HepG2 (cell line): ENCODE measurements at regions not wholly inside any gene's neighbourhood (a gene's known extent, or its start where the extent isn't known, plus 50 kb on each side); places are given as distances from the start of the nearest gene placed in this dataset.

Source experiments
- ATAC-seq: fragments of 200-7000 bp; cut with Tn5 transposase; 3 replicates; pipeline ENCODE4 v1.9.1; 2020; ENCODE audit warnings: mild to moderate bottlenecking, moderate library complexity
- BruUV-seq: library from RNA; stranded (reverse); fragments of 400-500 nt; replicated peaks from 2 replicates; lab custom pipeline; 2021; lab: Mats Ljungman, UMichigan
- CTCF ChIA-PET: fragments of 300-600 bp; formaldehyde crosslinking; extraction: SDS; loops from one replicate; lab custom pipeline; 2021; ENCODE audit warnings: low total read pairs, inconsistent platforms, low intra/inter-chr PET ratio; lab: Yijun Ruan, JAX
- POLR2A ChIA-PET: fragments of 350-600 bp; sonication (Branson Sonifier 250); formaldehyde crosslinking; loops from one replicate; lab custom pipeline; 2020; ENCODE audit warnings: antibody characterized with exemption, inconsistent platforms; lab: Yijun Ruan, JAX
- DNase-seq: peaks from one replicate; pipeline ENCODE4 v3.0.0-alpha.2; 2015; ENCODE audit warnings: low spot score
- FAIRE-seq: peaks from 3 replicates; lab custom pipeline; 2011; peaks lifted over from hg19 to GRCh38; lab: Jason Lieb, UNC
- H2AFZ ChIP-seq: one replicate; pipeline ENCODE4 v1.6.1; 2011; ENCODE audit warnings: low read length, inconsistent platforms
- H3K27ac ChIP-seq: fragments of 300-600 bp; 3 replicates; pipeline ENCODE4 v1.8.0; 2011; ENCODE audit warnings: mixed run types, mild to moderate bottlenecking, mixed read lengths, low read length, inconsistent platforms; ENCODE audit not compliant: insufficient read depth; ENCODE audit errors: extremely low read length
- H3K27me3 ChIP-seq, 2 experiments: fragments of 200-600 bp in 1 of 2; 2 replicates in 1 of 2; 3 replicates in 1 of 2; pipeline versions ENCODE4 v1.6.0 to v1.8.0; 2011; ENCODE audit warnings: low read length in 2 of 2, mild to moderate bottlenecking in 2 of 2, moderate library complexity in 2 of 2, inconsistent platforms in 1 of 2; ENCODE audit not compliant: insufficient read depth in 2 of 2, control insufficient read depth in 1 of 2
- H3K36me3 ChIP-seq, 2 experiments: fragments of 200-600 bp in 1 of 2; replicated peaks in 1 of 2; 2 replicates in 1 of 2; 3 replicates in 1 of 2; pipeline versions ENCODE4 v1.5.1 to v1.8.0; 2011; ENCODE audit warnings: low read length in 2 of 2, inconsistent platforms in 1 of 2; ENCODE audit not compliant: insufficient read depth in 2 of 2, control insufficient read depth in 1 of 2
- H3K4me1 ChIP-seq: 2 replicates; pipeline ENCODE4 v1.5.1; 2012; ENCODE audit warnings: low read length, inconsistent platforms; ENCODE audit not compliant: insufficient read depth
- H3K4me2 ChIP-seq: 2 replicates; pipeline ENCODE4 v1.6.0; 2011; ENCODE audit warnings: low read depth, low read length, inconsistent platforms
- H3K4me3 ChIP-seq, 3 experiments: fragments of 200-600 bp in 1 of 3; sonication (generic), shearing (Covaris generic) in 1 of 3; replicated peaks in 1 of 3; 2 replicates each; pipeline ENCODE4 v1.5.1; 2011 to 2016; ENCODE audit warnings: low read length in 3 of 3, inconsistent platforms in 2 of 3, low read depth in 2 of 3, mild to moderate bottlenecking in 2 of 3, control low read depth in 1 of 3, mixed read lengths in 1 of 3; ENCODE audit not compliant: insufficient read depth in 1 of 3
- H3K79me2 ChIP-seq: one replicate; pipeline ENCODE4 v1.6.1; 2011; ENCODE audit warnings: low read length, inconsistent platforms; ENCODE audit not compliant: insufficient read depth
- H3K9ac ChIP-seq: 2 replicates; pipeline ENCODE4 v1.6.0; 2011; ENCODE audit warnings: mild to moderate bottlenecking, low read depth, low read length, inconsistent platforms; ENCODE audit not compliant: insufficient read depth
- H3K9me3 ChIP-seq: 2 replicates; pipeline ENCODE4 v1.5.1; 2012; ENCODE audit warnings: mild to moderate bottlenecking, low read length
- H4K20me1 ChIP-seq: 2 replicates; pipeline ENCODE4 v1.6.0; 2011; ENCODE audit warnings: inconsistent platforms, mild to moderate bottlenecking, low read length, moderate library complexity; ENCODE audit not compliant: insufficient read depth
- ASH2L ChIP-seq: fragments of 300-600, 200-600 bp; sonication (generic); IDR thresholded peaks from 2 replicates; pipeline ENCODE4 v1.7.0; 2017; ENCODE audit warnings: low read depth, mild to moderate bottlenecking, moderate library complexity, mixed read lengths, low read length; ENCODE audit not compliant: insufficient read length
- PRDM10 ChIP-seq: sonication (generic); formaldehyde crosslinking; IDR thresholded peaks from 2 replicates; pipeline ENCODE4 v1.4.0; 2020; ENCODE audit warnings: low read depth, missing genetic modification reagents
- SMAD1 ChIP-seq: sonication (generic); formaldehyde crosslinking; IDR thresholded peaks from 2 replicates; pipeline ENCODE4 v1.4.0; 2020; ENCODE audit warnings: missing genetic modification reagents, low read depth, mild to moderate bottlenecking, borderline replicate concordance
- ZNF136 ChIP-seq: sonication (generic); formaldehyde crosslinking; IDR thresholded peaks from 2 replicates; pipeline ENCODE4 v1.8.1; 2022; ENCODE audit warnings: low read depth, mild to moderate bottlenecking, moderate library complexity, missing genetic modification reagents
- ZSCAN21 ChIP-seq: sonication (generic); formaldehyde crosslinking; IDR thresholded peaks from 2 replicates; pipeline ENCODE4 v1.8.0; 2022; ENCODE audit warnings: mild to moderate bottlenecking, missing genetic modification reagents, moderate library complexity, borderline replicate concordance
- WGBS: methylation state at CpG from one replicate; pipeline ENCODE4 v1.1.6; 2017; ENCODE audit warnings: low lambda C conversion rate; 5-methylcytosine and 5-hydroxymethylcytosine counted together
- in situ Hi-C: cut with HindIII; loops from 2 replicates; pipeline ENCODE4 v1.10.0; 2017; ENCODE audit warnings: low pct_unique_long_range_greater_than_20kb; ENCODE audit not compliant: extremely low pct_ligation_motif_present
- intact Hi-C: fragments of 100-400 bp; cut with micrococcal nuclease; formaldehyde crosslinking; loops from one replicate; pipeline ENCODE4 v1.10.0; 2022; ENCODE audit not compliant: unreplicated experiment

GRCh38 chr20:61166324-61166723 is 85.7 kb upstream of the CDH4 start:
- in situ Hi-C loops (no loop called here), intact Hi-C loops (no loop called here)

More at GRCh38 chr20:61166324-61166723, 85.7 kb upstream of the CDH4 start:
- no peak for DNase-seq
- Histone ChIP-seq H3K9ac (no peak overlapping the region), H2AFZ (no peak overlapping the region), H3K27me3 (peaks cover 0 to 6% of the 10 kb centered on the region in 2 experiments; a peak in 1 of 5 replicates), H3K36me3 (no peaks in the 10 kb centered on the region), H3K4me2 (no peak overlapping the region), H3K4me1 (no peaks in the 10 kb centered on the region), H3K27ac (no peak overlapping the region), H3K79me2 (no peaks in the 10 kb centered on the region), H3K9me3 (no peaks in the 10 kb centered on the region), H3K4me3 (no peak overlapping the region), H4K20me1 (no peaks in the 10 kb centered on the region)
- BruUV-seq = no TSS peak
- no peak for FAIRE-seq
- TF ChIP-seq ZSCAN21 (no peak), SMAD1 (CRISPR knock-in tag) (no peak), ASH2L (no peak), PRDM10 (CRISPR knock-in tag) (no peak), ZNF136 (no peak)
- no peak for ATAC-seq
- ChIA-PET CTCF (no interaction called here), POLR2A (no interaction called here)
- WGBS = 0% methylated on average over 3 of the region's 3 CpGs
